Embryonic facial prominence (tissue), 1 donor: ENCODE measurements at regions not wholly inside any gene's neighbourhood (a gene's known extent, or its start where the extent isn't known, plus 50 kb on each side); places are given as distances from the start of the nearest gene placed in this dataset.

ENCODE experiments used
- DNase-seq: peaks from one replicate; pipeline ENCODE4 v3.0.0-alpha.2; 2016; ENCODE audit errors: extremely low spot score

GRCh38 chr2:41985573-41986095 lies 62.2 kb upstream of the PKDCC start:
- DNase-seq, result no peak

- DNase-seq, result no peak
Measured at GRCh38 chr2:41989501-41990180, 58.2 kb upstream of the PKDCC start.

- no peak for DNase-seq
Measured at GRCh38 chr2:41990245-41990644, 57.6 kb upstream of the PKDCC start.

GRCh38 chr2:41990688-41991087 lies 57.1 kb upstream of the PKDCC start:
- DNase-seq, result no peak

GRCh38 chr2:41992056-41992642 lies 55.7 kb upstream of the PKDCC start:
- DNase-seq, result no peak

- no peak for DNase-seq
Measured at GRCh38 chr2:41992671-41993434, 55.0 kb upstream of the PKDCC start.

- no peak for DNase-seq
Measured at GRCh38 chr2:41993435-41993925, 54.3 kb upstream of the PKDCC start.

- no peak for DNase-seq
Measured at GRCh38 chr2:41994233-41994637, 53.6 kb upstream of the PKDCC start.

GRCh38 chr2:41994661-41995060 lies 53.2 kb upstream of the PKDCC start:
- DNase-seq, result no peak

GRCh38 chr2:41997561-41997960 lies 50.3 kb upstream of the PKDCC start:
- no peak for DNase-seq
